ENCODE measurements at regions not wholly inside any gene's neighbourhood (a gene's known extent, or its start where the extent isn't known, plus 50 kb on each side); places are given as distances from the start of the nearest gene placed in this dataset.

- POLR2A ChIA-PET, result no interaction called here
- DNase-seq (ENCODE audit: extremely low spot score), result no peak
- CTCF ChIA-PET, result no interaction called here
- TF ChIP-seq CTCF (IDR thresholded peaks at IDR 0.05; ENCODE audit: control extremely low read depth, extremely low read depth, low read depth, missing control alignments), result no peak
These were observed 53.1 kb upstream of the ARRDC3 start for GRCh38 chr5:91436241-91436640.

- no peak for DNase-seq (ENCODE audit: extremely low spot score)
- CTCF ChIA-PET, result interaction anchor here (4.3 kb wide), 1 partner anchor 14 kb away, joined by 26 read pairs; no protein-coding TSS in a partner anchor
- POLR2A ChIA-PET, result interaction anchor here (0.5 kb wide), 1 partner anchor 571 kb away, joined by 3 read pairs; no protein-coding TSS in a partner anchor
- TF ChIP-seq CTCF (IDR thresholded peaks at IDR 0.05; ENCODE audit: control extremely low read depth, extremely low read depth, low read depth, missing control alignments), result no peak
These were observed 51.2 kb upstream of the ARRDC3 start for GRCh38 chr5:91434348-91434747.

GRCh38 chr5:91433861-91434260, 50.7 kb upstream of the ARRDC3 start:
- ChIA-PET POLR2A (interaction anchor here (0.5 kb wide), 1 partner anchor 570 kb away, joined by 3 read pairs; no protein-coding TSS in a partner anchor), CTCF (interaction anchor here (4.3 kb wide), 1 partner anchor 14 kb away, joined by 26 read pairs; no protein-coding TSS in a partner anchor)
- DNase-seq (ENCODE audit: extremely low spot score), result no peak
- no peak for TF ChIP-seq CTCF (IDR thresholded peaks at IDR 0.05; ENCODE audit: control extremely low read depth, extremely low read depth, low read depth, missing control alignments)

Data from GM10248 (cell line).